ENCODE measurements at regions not wholly inside any gene's neighbourhood (a gene's known extent, or its start where the extent isn't known, plus 50 kb on each side); places are given as distances from the start of the nearest gene placed in this dataset.
A peak's percentile ranks its signal among the peaks of the same experiment; 100 is the strongest.

GRCh38 chr18:60508108-60508507 lies 135.5 kb upstream of the MC4R start:
- Histone ChIP-seq H3K27me3 (no peaks in the 10 kb centered on the region), H3K4me3 (no peak overlapping the region), H3K27ac (no peak overlapping the region), H3K36me3 (no peaks in the 10 kb centered on the region), H3K4me1 (no peaks in the 10 kb centered on the region), H3K9me3 (replicated peaks) (no peaks in the 10 kb centered on the region)
- DNase-seq, result no peak

- H3K27ac ChIP-seq, result no peak overlapping the region
- DNase-seq, result peak in 1 of 2 experiments; percentile 30
- no peaks in the 10 kb centered on the region for H3K36me3 ChIP-seq
- H3K9me3 ChIP-seq (replicated peaks), result no peaks in the 10 kb centered on the region
- H3K4me1 ChIP-seq, result peaks cover 8% of the 10 kb centered on the region
- no peaks in the 10 kb centered on the region for H3K27me3 ChIP-seq
- no peak overlapping the region for H3K4me3 ChIP-seq
Measured at GRCh38 chr18:60534538-60534937, 162.0 kb upstream of the MC4R start.

- H3K36me3 ChIP-seq, result no peaks in the 10 kb centered on the region
- peaks cover 8% of the 10 kb centered on the region for H3K4me1 ChIP-seq
- no peak overlapping the region for H3K27ac ChIP-seq
- H3K9me3 ChIP-seq (replicated peaks), result no peaks in the 10 kb centered on the region
- no peak for DNase-seq
- H3K4me3 ChIP-seq, result no peak overlapping the region
- H3K27me3 ChIP-seq, result no peaks in the 10 kb centered on the region
Measured at GRCh38 chr18:60537074-60537473, 164.5 kb upstream of the MC4R start.

- H3K4me1 ChIP-seq, result peaks cover 8% of the 10 kb centered on the region
- no peaks in the 10 kb centered on the region for H3K9me3 ChIP-seq (replicated peaks)
- no peaks in the 10 kb centered on the region for H3K36me3 ChIP-seq
- no peak for DNase-seq
- no peaks in the 10 kb centered on the region for H3K27me3 ChIP-seq
- H3K27ac ChIP-seq, result no peak overlapping the region
- no peak overlapping the region for H3K4me3 ChIP-seq
Measured at GRCh38 chr18:60538891-60539290, 166.3 kb upstream of the MC4R start.

GRCh38 chr18:60541661-60542060 lies 169.1 kb upstream of the MC4R start:
- no peak for DNase-seq
- no peak overlapping the region for H3K4me3 ChIP-seq

GRCh38 chr18:60543646-60544045 lies 171.1 kb upstream of the MC4R start:
- Histone ChIP-seq H3K4me3 (no peak overlapping the region), H3K9me3 (replicated peaks) (no peaks in the 10 kb centered on the region), H3K4me1 (no peaks in the 10 kb centered on the region), H3K36me3 (no peaks in the 10 kb centered on the region), H3K27me3 (no peaks in the 10 kb centered on the region), H3K27ac (no peak overlapping the region)
- no peak for DNase-seq

More at GRCh38 chr18:60541661-60542060, 169.1 kb upstream of the MC4R start:
- no peaks in the 10 kb centered on the region for H3K4me1 ChIP-seq
- no peaks in the 10 kb centered on the region for H3K36me3 ChIP-seq
- no peak overlapping the region for H3K27ac ChIP-seq
- H3K27me3 ChIP-seq, result no peaks in the 10 kb centered on the region
- H3K9me3 ChIP-seq (replicated peaks), result no peaks in the 10 kb centered on the region

- Histone ChIP-seq H3K27ac (no peak overlapping the region), H3K27me3 (no peaks in the 10 kb centered on the region), H3K9me3 (replicated peaks) (no peaks in the 10 kb centered on the region), H3K4me1 (no peaks in the 10 kb centered on the region), H3K36me3 (no peaks in the 10 kb centered on the region), H3K4me3 (no peak overlapping the region)
- peak; percentile 8 to 45 for DNase-seq
Measured at GRCh38 chr18:60549338-60549960, 176.9 kb upstream of the MC4R start.

GRCh38 chr18:60552948-60553347 lies 180.4 kb upstream of the MC4R start:
- peak; percentile 2 to 23 for DNase-seq
- Histone ChIP-seq H3K36me3 (no peaks in the 10 kb centered on the region), H3K4me1 (no peaks in the 10 kb centered on the region), H3K27me3 (no peaks in the 10 kb centered on the region), H3K4me3 (no peak overlapping the region), H3K9me3 (replicated peaks) (no peaks in the 10 kb centered on the region), H3K27ac (no peak overlapping the region)

- Histone ChIP-seq H3K4me1 (no peaks in the 10 kb centered on the region), H3K27ac (no peak overlapping the region), H3K27me3 (no peaks in the 10 kb centered on the region), H3K4me3 (no peak overlapping the region), H3K9me3 (replicated peaks) (no peaks in the 10 kb centered on the region), H3K36me3 (no peaks in the 10 kb centered on the region)
- peak; percentile 24 to 50 for DNase-seq
Measured at GRCh38 chr18:60554967-60555366, 182.4 kb upstream of the MC4R start.

GRCh38 chr18:60555625-60556024 lies 183.1 kb upstream of the MC4R start:
- DNase-seq, result no peak
- H3K4me1 ChIP-seq, result no peaks in the 10 kb centered on the region
- no peaks in the 10 kb centered on the region for H3K9me3 ChIP-seq (replicated peaks)
- no peak overlapping the region for H3K4me3 ChIP-seq
- no peaks in the 10 kb centered on the region for H3K36me3 ChIP-seq
- no peaks in the 10 kb centered on the region for H3K27me3 ChIP-seq
- no peak overlapping the region for H3K27ac ChIP-seq

GRCh38 chr18:60556326-60556725 lies 183.8 kb upstream of the MC4R start:
- no peaks in the 10 kb centered on the region for H3K27me3 ChIP-seq
- no peak overlapping the region for H3K27ac ChIP-seq
- no peak overlapping the region for H3K4me3 ChIP-seq
- no peaks in the 10 kb centered on the region for H3K9me3 ChIP-seq (replicated peaks)
- H3K4me1 ChIP-seq, result no peaks in the 10 kb centered on the region
- no peak for DNase-seq
- no peaks in the 10 kb centered on the region for H3K36me3 ChIP-seq

- Histone ChIP-seq H3K36me3 (no peaks in the 10 kb centered on the region), H3K4me3 (no peak overlapping the region), H3K27ac (no peak overlapping the region), H3K27me3 (no peaks in the 10 kb centered on the region), H3K9me3 (replicated peaks) (no peaks in the 10 kb centered on the region), H3K4me1 (no peaks in the 10 kb centered on the region)
- no peak for DNase-seq
Measured at GRCh38 chr18:60560071-60560470, 187.5 kb upstream of the MC4R start.

GRCh38 chr18:60563082-60563481 lies 190.5 kb upstream of the MC4R start:
- Histone ChIP-seq H3K27ac (no peak overlapping the region), H3K27me3 (no peaks in the 10 kb centered on the region), H3K9me3 (replicated peaks) (no peaks in the 10 kb centered on the region), H3K36me3 (no peaks in the 10 kb centered on the region), H3K4me1 (no peaks in the 10 kb centered on the region), H3K4me3 (no peak overlapping the region)
- no peak for DNase-seq

- no peak for DNase-seq
- H3K4me1 ChIP-seq, result no peaks in the 10 kb centered on the region
- H3K9me3 ChIP-seq (replicated peaks), result no peaks in the 10 kb centered on the region
- H3K27ac ChIP-seq, result no peak overlapping the region
- H3K36me3 ChIP-seq, result no peaks in the 10 kb centered on the region
- H3K4me3 ChIP-seq, result no peak overlapping the region
- H3K27me3 ChIP-seq, result no peaks in the 10 kb centered on the region
Measured at GRCh38 chr18:60568220-60568619, 195.6 kb upstream of the MC4R start.

- Histone ChIP-seq H3K4me3 (no peak overlapping the region), H3K36me3 (no peaks in the 10 kb centered on the region), H3K9me3 (replicated peaks) (no peaks in the 10 kb centered on the region), H3K27me3 (no peaks in the 10 kb centered on the region), H3K4me1 (no peaks in the 10 kb centered on the region), H3K27ac (no peak overlapping the region)
- DNase-seq, result no peak
Measured at GRCh38 chr18:60570172-60570571, 197.6 kb upstream of the MC4R start.

GRCh38 chr18:60577457-60577856 lies 204.9 kb upstream of the MC4R start:
- Histone ChIP-seq H3K36me3 (no peaks in the 10 kb centered on the region), H3K27ac (no peak overlapping the region), H3K9me3 (replicated peaks) (no peaks in the 10 kb centered on the region), H3K27me3 (no peaks in the 10 kb centered on the region), H3K4me1 (no peaks in the 10 kb centered on the region), H3K4me3 (no peak overlapping the region)
- no peak for DNase-seq
